ENCODE measurements at regions not wholly inside any gene's neighbourhood (a gene's known extent, or its start where the extent isn't known, plus 50 kb on each side); places are given as distances from the start of the nearest gene placed in this dataset.

GRCh38 chr7:123401295-123401694, 133.1 kb downstream of the IQUB start:
- no peak for DNase-seq
- no peak overlapping the region for H3K27ac ChIP-seq
- TF ChIP-seq CTCF (IDR thresholded peaks at IDR 0.05), result no peak
- TF ChIP-seq POLR2AphosphoS5 (IDR thresholded peaks at IDR 0.05), result no peak
- no peak for TF ChIP-seq EP300 (IDR thresholded peaks at IDR 0.05)
- TF ChIP-seq POLR2A (IDR thresholded peaks at IDR 0.05), result no peak
- intact Hi-C loops (cut with DNase I), result no loop called here
- no peaks in the 10 kb centered on the region for H3K27me3 ChIP-seq
- H3K36me3 ChIP-seq, result no peaks in the 10 kb centered on the region
- WGBS, 2 donors, result 72 to 79% methylated on average over 6 of the region's 6 CpGs
- no peak overlapping the region for H3K4me3 ChIP-seq
- H3K4me1 ChIP-seq, result no peaks in the 10 kb centered on the region
- H3K9me3 ChIP-seq, result no peaks in the 10 kb centered on the region

GRCh38 chr7:123400196-123400595, 134.2 kb downstream of the IQUB start:
- TF ChIP-seq POLR2A (IDR thresholded peaks at IDR 0.05) (no peak), POLR2AphosphoS5 (IDR thresholded peaks at IDR 0.05) (no peak)
- no peaks in the 10 kb centered on the region for H3K9me3 ChIP-seq
- peak overlapping the region in 1 of 4 donors; percentile 65 for H3K27ac ChIP-seq
- intact Hi-C loops (cut with DNase I), result no loop called here
- DNase-seq, result no peak
- no peaks in the 10 kb centered on the region for H3K36me3 ChIP-seq
- no peaks in the 10 kb centered on the region for H3K27me3 ChIP-seq
- H3K4me3 ChIP-seq, result no peak overlapping the region
- no peaks in the 10 kb centered on the region for H3K4me1 ChIP-seq

DNA sequence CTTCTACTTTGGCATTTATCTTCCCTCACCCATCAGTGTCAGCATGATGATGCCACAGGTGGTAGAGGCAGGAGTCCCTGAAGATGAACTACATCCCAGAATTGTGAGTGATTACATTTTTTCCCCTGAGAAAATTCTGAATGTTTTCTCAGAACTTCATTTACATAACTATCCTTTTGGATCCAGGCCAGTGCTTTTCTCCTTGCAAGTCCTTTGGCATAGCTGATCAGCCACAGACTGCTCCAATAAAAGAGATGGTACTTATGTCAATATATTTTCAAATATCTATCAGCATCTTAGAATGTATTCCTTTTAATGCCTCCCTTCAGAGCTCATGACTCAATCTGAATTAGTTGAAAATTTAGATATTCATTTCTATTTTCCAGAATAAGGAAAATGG, 135.5 kb downstream of the IQUB start:
- H3K36me3 ChIP-seq, result no peaks in the 10 kb centered on the region
- TF ChIP-seq EP300 (IDR thresholded peaks at IDR 0.05), result no peak
- no peak for TF ChIP-seq POLR2AphosphoS5 (IDR thresholded peaks at IDR 0.05)
- TF ChIP-seq POLR2A (IDR thresholded peaks at IDR 0.05), result no peak
- TF ChIP-seq CTCF (IDR thresholded peaks at IDR 0.05), result no peak
- H3K27me3 ChIP-seq, result no peaks in the 10 kb centered on the region
- no peak for DNase-seq
- peak overlapping the region in 1 of 4 donors; percentile 65 for H3K27ac ChIP-seq
- H3K9me3 ChIP-seq, result no peaks in the 10 kb centered on the region
- intact Hi-C loops (cut with DNase I), result no loop called here
- H3K4me3 ChIP-seq, result no peak overlapping the region
- H3K4me1 ChIP-seq, result no peaks in the 10 kb centered on the region

DNA sequence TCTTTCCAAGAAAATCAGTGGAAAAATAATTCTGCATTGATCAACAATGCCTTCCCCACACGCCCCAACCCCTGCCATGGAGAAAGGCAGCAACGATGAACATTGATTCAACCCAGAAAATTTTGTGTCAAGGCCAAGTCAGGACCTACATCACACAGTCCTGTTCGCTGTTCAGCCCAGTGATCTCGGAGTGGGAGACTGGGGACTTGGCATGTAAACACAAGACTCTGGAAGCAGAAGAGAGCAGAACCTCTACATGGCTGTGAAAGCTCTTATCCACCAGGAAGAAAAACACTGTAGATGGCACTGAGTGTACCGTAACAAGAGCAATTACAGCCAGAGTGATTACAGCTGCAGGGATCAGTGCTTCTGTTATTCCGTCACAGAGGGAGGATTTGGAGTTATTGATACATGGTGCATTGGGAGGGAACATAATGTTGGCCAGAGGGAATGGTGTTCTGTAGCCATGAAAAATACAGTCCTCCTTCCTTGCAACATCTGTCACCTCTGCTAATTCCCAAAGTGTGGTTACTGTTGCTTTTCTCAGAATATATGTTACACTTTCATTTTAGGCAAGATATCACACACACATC, 136.6 kb downstream of the IQUB start:
- Histone ChIP-seq H3K9me3 (no peaks in the 10 kb centered on the region), H3K36me3 (no peaks in the 10 kb centered on the region), H3K27me3 (no peaks in the 10 kb centered on the region), H3K27ac (no peak overlapping the region), H3K4me1 (no peaks in the 10 kb centered on the region), H3K4me3 (no peak overlapping the region)
- 72 to 79% methylated on average over 6 of the region's 6 CpGs for WGBS, 2 donors
- no peak for DNase-seq
- TF ChIP-seq EP300 (IDR thresholded peaks at IDR 0.05) (no peak), CTCF (IDR thresholded peaks at IDR 0.05) (no peak), POLR2AphosphoS5 (IDR thresholded peaks at IDR 0.05) (no peak), POLR2A (IDR thresholded peaks at IDR 0.05) (no peak)
- intact Hi-C loops (cut with DNase I), result no loop called here

DNA sequence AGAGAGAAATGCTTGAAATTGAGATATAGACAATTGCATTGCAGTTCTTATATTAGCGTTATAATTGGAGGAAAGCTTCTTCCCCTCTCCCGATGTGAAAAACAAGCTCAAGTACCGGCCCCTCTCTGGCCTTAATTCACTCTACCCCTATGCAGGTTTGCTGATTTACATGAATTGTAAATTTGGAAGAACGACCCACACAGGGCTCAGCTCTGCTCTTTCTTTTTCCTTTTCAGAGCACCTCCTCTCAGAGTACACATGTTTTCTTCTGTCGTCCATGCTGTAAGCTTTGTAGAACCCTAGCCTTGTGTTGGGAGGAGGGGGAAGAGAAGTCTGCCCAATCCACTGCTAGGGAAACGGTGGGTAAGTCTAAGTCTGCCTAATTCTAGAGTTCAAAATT, 140.8 kb downstream of the IQUB start:
- Histone ChIP-seq H3K9me3 (no peaks in the 10 kb centered on the region), H3K27ac (no peak overlapping the region), H3K36me3 (no peaks in the 10 kb centered on the region), H3K4me1 (no peaks in the 10 kb centered on the region), H3K4me3 (no peak overlapping the region), H3K27me3 (no peaks in the 10 kb centered on the region)
- TF ChIP-seq POLR2A (IDR thresholded peaks at IDR 0.05) (no peak), POLR2AphosphoS5 (IDR thresholded peaks at IDR 0.05) (no peak), EP300 (IDR thresholded peaks at IDR 0.05) (no peak), CTCF (IDR thresholded peaks at IDR 0.05) (no peak)
- intact Hi-C loops (cut with DNase I), result no loop called here
- 54 to 67% methylated on average over 6 of the region's 6 CpGs for WGBS, 2 donors
- no peak for DNase-seq
